ENCODE measurements at regions not wholly inside any gene's neighbourhood (a gene's known extent, or its start where the extent isn't known, plus 50 kb on each side); places are given as distances from the start of the nearest gene placed in this dataset.

DNA sequence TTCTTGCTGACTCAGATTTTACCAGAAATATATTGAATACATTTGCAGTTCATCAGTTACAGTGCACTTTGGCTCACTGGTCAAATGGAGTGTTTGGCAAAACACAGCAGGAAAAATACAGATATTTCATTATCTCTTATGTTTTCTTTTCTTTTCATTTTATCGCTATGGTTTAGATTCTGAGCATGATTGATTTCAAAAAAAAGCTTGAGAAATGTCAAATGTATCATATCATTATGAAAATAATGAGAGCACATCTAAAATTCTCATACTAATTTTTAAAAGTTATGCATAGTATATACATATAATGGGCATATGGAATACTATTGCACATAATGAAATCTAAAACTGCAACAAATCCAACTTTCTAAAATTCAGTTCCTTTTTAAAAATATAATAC lies 593.8 kb upstream of the PCDH7 start:
- TF ChIP-seq, protein P1, sequence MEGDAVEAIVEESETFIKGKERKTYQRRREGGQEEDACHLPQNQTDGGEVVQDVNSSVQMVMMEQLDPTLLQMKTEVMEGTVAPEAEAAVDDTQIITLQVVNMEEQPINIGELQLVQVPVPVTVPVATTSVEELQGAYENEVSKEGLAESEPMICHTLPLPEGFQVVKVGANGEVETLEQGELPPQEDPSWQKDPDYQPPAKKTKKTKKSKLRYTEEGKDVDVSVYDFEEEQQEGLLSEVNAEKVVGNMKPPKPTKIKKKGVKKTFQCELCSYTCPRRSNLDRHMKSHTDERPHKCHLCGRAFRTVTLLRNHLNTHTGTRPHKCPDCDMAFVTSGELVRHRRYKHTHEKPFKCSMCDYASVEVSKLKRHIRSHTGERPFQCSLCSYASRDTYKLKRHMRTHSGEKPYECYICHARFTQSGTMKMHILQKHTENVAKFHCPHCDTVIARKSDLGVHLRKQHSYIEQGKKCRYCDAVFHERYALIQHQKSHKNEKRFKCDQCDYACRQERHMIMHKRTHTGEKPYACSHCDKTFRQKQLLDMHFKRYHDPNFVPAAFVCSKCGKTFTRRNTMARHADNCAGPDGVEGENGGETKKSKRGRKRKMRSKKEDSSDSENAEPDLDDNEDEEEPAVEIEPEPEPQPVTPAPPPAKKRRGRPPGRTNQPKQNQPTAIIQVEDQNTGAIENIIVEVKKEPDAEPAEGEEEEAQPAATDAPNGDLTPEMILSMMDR (IDR thresholded peaks at IDR 0.05): no peak
- no peak for TF ChIP-seq POLR2A (IDR thresholded peaks at IDR 0.05)
- TF ChIP-seq EP300 (IDR thresholded peaks at IDR 0.05): no peak

All from tibial nerve (tissue), 4 donors.